ENCODE measurements at regions not wholly inside any gene's neighbourhood (a gene's known extent, or its start where the extent isn't known, plus 50 kb on each side); places are given as distances from the start of the nearest gene placed in this dataset.

GRCh38 chr21:35370671-35371070 is 321.6 kb upstream of the RUNX1 start:
- no peaks in the 10 kb centered on the region for H3K36me3 ChIP-seq (ENCODE audit: insufficient read depth, low read length)
- Mint-ChIP-seq H3K9me3 (no peaks in the 10 kb centered on the region), H3K36me3 (no peaks in the 10 kb centered on the region)

DNA sequence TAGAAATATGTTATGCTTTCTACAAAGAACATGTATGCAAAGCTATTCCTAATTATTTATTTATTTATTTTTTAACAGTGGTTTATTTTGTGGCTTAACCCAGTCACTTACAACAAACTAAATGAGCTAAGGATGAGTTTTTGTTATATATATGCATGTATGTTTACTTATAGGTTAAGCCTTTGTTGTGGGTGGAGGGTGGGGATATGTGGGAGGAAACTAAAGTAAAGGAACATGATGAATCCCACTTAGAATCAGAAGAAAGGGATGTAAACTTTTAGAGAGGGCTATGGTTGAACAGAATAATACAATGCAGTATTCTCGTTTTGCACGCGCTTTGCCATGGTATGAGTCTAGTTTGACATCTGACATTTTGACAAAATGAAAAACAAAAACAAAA is 321.0 kb upstream of the RUNX1 start:
- no peaks in the 10 kb centered on the region for H3K36me3 ChIP-seq (ENCODE audit: insufficient read depth, low read length)
- DNase-seq = no peak
- Mint-ChIP-seq H3K4me1 (no peaks in the 10 kb centered on the region), H3K27ac (no peak overlapping the region), H3K4me3 (no peak overlapping the region), H3K9me3 (no peaks in the 10 kb centered on the region), H3K27me3 (peaks cover 0 to 4% of the 10 kb centered on the region in 2 donors), H3K36me3 (no peaks in the 10 kb centered on the region)
- ChIA-PET CTCF (no interaction called here), POLR2A (no interaction called here)
- no peaks in the 10 kb centered on the region for H3K4me1 ChIP-seq (ENCODE audit: insufficient read depth, low read length)
- H3K27ac ChIP-seq (ENCODE audit: low read depth, low read length) = no peak overlapping the region
- H3K27me3 ChIP-seq (ENCODE audit: insufficient read depth, low read length, poor library complexity, severe bottlenecking) = no peaks in the 10 kb centered on the region
- no peaks in the 10 kb centered on the region for H3K9me3 ChIP-seq (ENCODE audit: low read length)
- no peak overlapping the region for H3K4me3 ChIP-seq (ENCODE audit: low read length)

More at GRCh38 chr21:35370671-35371070, 321.6 kb upstream of the RUNX1 start:
- no peak overlapping the region for H3K27ac ChIP-seq (ENCODE audit: low read depth, low read length)
- no peaks in the 10 kb centered on the region for H3K27me3 ChIP-seq (ENCODE audit: insufficient read depth, low read length, poor library complexity, severe bottlenecking)
- Mint-ChIP-seq H3K4me3 (no peak overlapping the region), H3K27ac (no peak overlapping the region), H3K4me1 (no peaks in the 10 kb centered on the region), H3K27me3 (peaks cover 0 to 4% of the 10 kb centered on the region in 2 donors)
- no peak for DNase-seq
- POLR2A ChIA-PET = no interaction called here
- H3K9me3 ChIP-seq (ENCODE audit: low read length) = no peaks in the 10 kb centered on the region
- CTCF ChIA-PET = no interaction called here
- no peak overlapping the region for H3K4me3 ChIP-seq (ENCODE audit: low read length)
- no peaks in the 10 kb centered on the region for H3K4me1 ChIP-seq (ENCODE audit: insufficient read depth, low read length)

- Histone ChIP-seq H3K36me3 (ENCODE audit: insufficient read depth, low read length) (no peaks in the 10 kb centered on the region), H3K9me3 (ENCODE audit: low read length) (no peaks in the 10 kb centered on the region), H3K27me3 (ENCODE audit: insufficient read depth, low read length, poor library complexity, severe bottlenecking) (no peaks in the 10 kb centered on the region), H3K4me3 (ENCODE audit: low read length) (no peak overlapping the region), H3K27ac (ENCODE audit: low read depth, low read length) (no peak overlapping the region), H3K4me1 (ENCODE audit: insufficient read depth, low read length) (no peaks in the 10 kb centered on the region)
- ChIA-PET POLR2A (no interaction called here), CTCF (no interaction called here)
- no peak for DNase-seq
- Mint-ChIP-seq H3K4me3 (no peak overlapping the region), H3K36me3 (peaks cover 0 to 4% (median 0%) of the 10 kb centered on the region in 3 donors), H3K4me1 (no peaks in the 10 kb centered on the region), H3K27me3 (peaks cover 2 to 11% of the 10 kb centered on the region in 2 donors), H3K27ac (no peak overlapping the region), H3K9me3 (no peaks in the 10 kb centered on the region)
Observed at GRCh38 chr21:35368326-35368725, 319.2 kb upstream of the RUNX1 start.

DNA sequence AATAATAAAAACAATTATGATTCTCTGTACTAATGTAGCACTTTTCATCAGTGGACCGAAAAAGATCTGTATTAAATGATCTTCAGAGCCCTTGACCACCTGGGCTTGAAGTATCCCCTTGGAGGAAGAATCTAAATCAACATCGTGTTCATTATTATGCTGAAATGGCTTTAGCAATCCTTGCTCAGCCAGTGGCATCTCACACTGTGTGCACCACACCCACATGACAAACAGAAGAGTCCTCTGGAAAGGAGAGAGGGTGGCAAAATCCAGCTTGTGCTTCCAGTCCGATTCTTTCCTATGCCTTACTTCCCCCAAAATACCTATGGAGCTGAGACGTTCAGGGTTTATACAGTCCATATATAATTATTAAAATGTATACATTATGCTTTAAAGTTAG is 318.5 kb upstream of the RUNX1 start:
- POLR2A ChIA-PET = no interaction called here
- H3K9me3 ChIP-seq (ENCODE audit: low read length) = no peaks in the 10 kb centered on the region
- no peaks in the 10 kb centered on the region for H3K36me3 ChIP-seq (ENCODE audit: insufficient read depth, low read length)
- no peak for DNase-seq
- Mint-ChIP-seq H3K4me1 (no peaks in the 10 kb centered on the region), H3K4me3 (no peak overlapping the region), H3K27ac (no peak overlapping the region), H3K9me3 (no peaks in the 10 kb centered on the region), H3K27me3 (peaks cover 3 to 11% of the 10 kb centered on the region in 2 donors), H3K36me3 (peaks cover 0 to 4% (median 0%) of the 10 kb centered on the region in 3 donors)
- no peaks in the 10 kb centered on the region for H3K27me3 ChIP-seq (ENCODE audit: insufficient read depth, low read length, poor library complexity, severe bottlenecking)
- CTCF ChIA-PET = no interaction called here
- H3K4me1 ChIP-seq (ENCODE audit: insufficient read depth, low read length) = no peaks in the 10 kb centered on the region
- no peak overlapping the region for H3K27ac ChIP-seq (ENCODE audit: low read depth, low read length)
- H3K4me3 ChIP-seq (ENCODE audit: low read length) = no peak overlapping the region

GRCh38 chr21:35366394-35367080 is 317.4 kb upstream of the RUNX1 start:
- Histone ChIP-seq H3K4me3 (ENCODE audit: low read length) (no peak overlapping the region), H3K36me3 (ENCODE audit: insufficient read depth, low read length) (no peaks in the 10 kb centered on the region), H3K4me1 (ENCODE audit: insufficient read depth, low read length) (no peaks in the 10 kb centered on the region), H3K9me3 (ENCODE audit: low read length) (no peaks in the 10 kb centered on the region), H3K27ac (ENCODE audit: low read depth, low read length) (no peak overlapping the region), H3K27me3 (ENCODE audit: insufficient read depth, low read length, poor library complexity, severe bottlenecking) (no peaks in the 10 kb centered on the region)
- Mint-ChIP-seq H3K27ac (no peak overlapping the region), H3K36me3 (peaks cover 0 to 4% (median 0%) of the 10 kb centered on the region in 3 donors), H3K4me3 (no peak overlapping the region), H3K27me3 (peaks cover 3 to 11% of the 10 kb centered on the region in 2 donors), H3K9me3 (no peaks in the 10 kb centered on the region), H3K4me1 (no peaks in the 10 kb centered on the region)
- no peak for DNase-seq
- ChIA-PET POLR2A (no interaction called here), CTCF (no interaction called here)

GRCh38 chr21:35363458-35363857 is 314.4 kb upstream of the RUNX1 start:
- H3K36me3 ChIP-seq (ENCODE audit: insufficient read depth, low read length) = no peaks in the 10 kb centered on the region
- Mint-ChIP-seq H3K4me1 (no peaks in the 10 kb centered on the region), H3K27me3 (peaks cover 3 to 11% of the 10 kb centered on the region in 2 donors), H3K36me3 (peaks cover 0 to 4% (median 0%) of the 10 kb centered on the region in 3 donors), H3K9me3 (no peaks in the 10 kb centered on the region), H3K27ac (no peak overlapping the region), H3K4me3 (no peak overlapping the region)
- no peak for DNase-seq
- H3K27ac ChIP-seq (ENCODE audit: low read depth, low read length) = no peak overlapping the region
- POLR2A ChIA-PET = no interaction called here
- H3K9me3 ChIP-seq (ENCODE audit: low read length) = no peaks in the 10 kb centered on the region
- no peak overlapping the region for H3K4me3 ChIP-seq (ENCODE audit: low read length)
- H3K4me1 ChIP-seq (ENCODE audit: insufficient read depth, low read length) = no peaks in the 10 kb centered on the region
- H3K27me3 ChIP-seq (ENCODE audit: insufficient read depth, low read length, poor library complexity, severe bottlenecking) = no peaks in the 10 kb centered on the region
- CTCF ChIA-PET = no interaction called here

- H3K9me3 Mint-ChIP-seq = no peaks in the 10 kb centered on the region
- POLR2A ChIA-PET = no interaction called here
- H3K4me3 ChIP-seq (ENCODE audit: low read length) = no peak overlapping the region
- no peaks in the 10 kb centered on the region for H3K27me3 ChIP-seq (ENCODE audit: insufficient read depth, low read length, poor library complexity, severe bottlenecking)
- DNase-seq = no peak
- H3K36me3 ChIP-seq (ENCODE audit: insufficient read depth, low read length) = no peaks in the 10 kb centered on the region
- no peak overlapping the region for H3K27ac ChIP-seq (ENCODE audit: low read depth, low read length)
- no peaks in the 10 kb centered on the region for H3K9me3 ChIP-seq (ENCODE audit: low read length)
- CTCF ChIA-PET = no interaction called here
- H3K27ac Mint-ChIP-seq = no peak overlapping the region
- peaks cover 3 to 11% of the 10 kb centered on the region in 2 donors for H3K27me3 Mint-ChIP-seq
- no peaks in the 10 kb centered on the region for H3K4me1 Mint-ChIP-seq
- H3K4me3 Mint-ChIP-seq = no peak overlapping the region
- H3K4me1 ChIP-seq (ENCODE audit: insufficient read depth, low read length) = no peaks in the 10 kb centered on the region
- H3K36me3 Mint-ChIP-seq = peaks cover 0 to 4% (median 0%) of the 10 kb centered on the region in 3 donors
Observed at GRCh38 chr21:35361988-35362387, 312.9 kb upstream of the RUNX1 start.

DNA sequence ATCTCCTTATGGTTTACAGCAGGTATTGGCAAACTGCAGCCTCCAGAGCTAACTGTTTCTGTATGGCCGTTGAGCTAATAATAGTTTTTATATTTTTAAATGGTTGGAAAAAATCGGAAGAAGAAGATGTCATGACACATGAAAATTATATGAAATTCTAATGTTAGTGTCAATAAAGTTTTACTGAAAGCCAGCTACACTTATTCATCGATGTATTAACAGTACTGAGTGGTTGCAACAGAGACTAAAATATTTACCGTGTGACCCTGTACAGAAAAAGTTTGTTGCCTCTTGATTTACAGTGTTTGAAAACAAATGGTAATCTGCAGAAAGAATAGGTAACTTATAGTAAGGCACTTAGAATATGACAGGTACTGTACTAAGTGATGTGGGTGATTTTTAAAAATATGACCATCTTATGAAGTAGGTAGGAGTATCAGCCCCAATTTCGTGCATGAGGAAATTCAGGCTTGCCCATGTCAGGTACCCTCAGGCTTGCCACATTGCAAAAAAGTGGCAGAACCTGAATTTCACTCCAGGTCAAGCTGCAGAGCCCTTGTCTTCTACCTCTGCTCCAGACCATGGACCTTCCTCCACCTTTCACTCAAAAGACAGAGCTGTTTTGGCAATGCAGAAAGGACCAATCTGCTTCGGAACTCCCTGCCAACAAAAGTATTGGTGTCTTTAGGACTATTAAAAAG is 311.9 kb upstream of the RUNX1 start:
- H3K36me3 ChIP-seq (ENCODE audit: insufficient read depth, low read length) = no peaks in the 10 kb centered on the region
- H3K27ac ChIP-seq (ENCODE audit: low read depth, low read length) = no peak overlapping the region
- no peaks in the 10 kb centered on the region for H3K9me3 ChIP-seq (ENCODE audit: low read length)
- Mint-ChIP-seq H3K36me3 (peaks cover 0 to 4% (median 0%) of the 10 kb centered on the region in 3 donors), H3K27ac (no peak overlapping the region), H3K27me3 (peaks cover 3 to 7% of the 10 kb centered on the region in 2 donors), H3K4me3 (no peak overlapping the region), H3K9me3 (no peaks in the 10 kb centered on the region), H3K4me1 (no peaks in the 10 kb centered on the region)
- ChIA-PET CTCF (no interaction called here), POLR2A (interaction anchor here (0.6 kb wide), 1 partner anchor 573 kb away, joined by 3 read pairs; no protein-coding TSS in a partner anchor)
- H3K4me3 ChIP-seq (ENCODE audit: low read length) = no peak overlapping the region
- DNase-seq = no peak
- no peaks in the 10 kb centered on the region for H3K4me1 ChIP-seq (ENCODE audit: insufficient read depth, low read length)
- no peaks in the 10 kb centered on the region for H3K27me3 ChIP-seq (ENCODE audit: insufficient read depth, low read length, poor library complexity, severe bottlenecking)

Data from CD8-positive, alpha-beta memory T cell (primary cell).